ENCODE measurements at regions not wholly inside any gene's neighbourhood (a gene's known extent, or its start where the extent isn't known, plus 50 kb on each side); places are given as distances from the start of the nearest gene placed in this dataset.
"Not testable (repeated sequence)": the region's sequence is repeated elsewhere in the genome, so short reads cannot be mapped to it uniquely, and the experiment has no call there.

- DNase-seq (ENCODE audit: low read depth in 4 of 4, low spot score in 3 of 4), result not testable (repeated sequence)
Measured at GRCh38 chr15:83335542-83335941, 51.1 kb upstream of the BNC1 start.

GRCh38 chr15:83339396-83339795, 54.9 kb upstream of the BNC1 start:
- no peak for DNase-seq (ENCODE audit: low read depth in 4 of 4, low spot score in 3 of 4)

GRCh38 chr15:83340087-83340486, 55.6 kb upstream of the BNC1 start:
- no peak for DNase-seq (ENCODE audit: low read depth in 4 of 4, low spot score in 3 of 4)

GRCh38 chr15:83346342-83346741, 61.9 kb upstream of the BNC1 start:
- no peak for DNase-seq (ENCODE audit: low read depth in 4 of 4, low spot score in 3 of 4)

GRCh38 chr15:83352119-83352518, 67.7 kb upstream of the BNC1 start:
- DNase-seq (ENCODE audit: low read depth in 4 of 4, low spot score in 3 of 4), result no peak

- no peak for DNase-seq (ENCODE audit: low read depth in 4 of 4, low spot score in 3 of 4)
Measured at GRCh38 chr15:83356501-83357399, 72.3 kb upstream of the BNC1 start.

- no peak for DNase-seq (ENCODE audit: low read depth in 4 of 4, low spot score in 3 of 4)
Measured at GRCh38 chr15:83358972-83359564, 74.6 kb upstream of the BNC1 start.

GRCh38 chr15:83362706-83363105, 78.2 kb upstream of the BNC1 start:
- no peak for DNase-seq (ENCODE audit: low read depth in 4 of 4, low spot score in 3 of 4)

GRCh38 chr15:83364501-83364900, 80.0 kb upstream of the BNC1 start:
- DNase-seq (ENCODE audit: low read depth in 4 of 4, low spot score in 3 of 4), result no peak

- peak in 1 of 4 donors; percentile 6 for DNase-seq (ENCODE audit: low read depth in 4 of 4, low spot score in 3 of 4)
Measured at GRCh38 chr15:83365370-83365938, 81.0 kb upstream of the BNC1 start.

- no peak for DNase-seq (ENCODE audit: low read depth in 4 of 4, low spot score in 3 of 4)
Measured at GRCh38 chr15:83372434-83372891, 74.7 kb upstream of the SH3GL3 start.

GRCh38 chr15:83378921-83379578, 68.1 kb upstream of the SH3GL3 start:
- DNase-seq (ENCODE audit: low read depth in 4 of 4, low spot score in 3 of 4), result no peak

GRCh38 chr15:83379579-83379959, 67.6 kb upstream of the SH3GL3 start:
- no peak for DNase-seq (ENCODE audit: low read depth in 4 of 4, low spot score in 3 of 4)

GRCh38 chr15:83380059-83380458, 67.1 kb upstream of the SH3GL3 start:
- DNase-seq (ENCODE audit: low read depth in 4 of 4, low spot score in 3 of 4), result no peak

GRCh38 chr15:83380682-83381081, 66.5 kb upstream of the SH3GL3 start:
- DNase-seq (ENCODE audit: low read depth in 4 of 4, low spot score in 3 of 4), result peak in 1 of 4 donors; percentile 15

GRCh38 chr15:83383608-83384139, 63.5 kb upstream of the SH3GL3 start:
- not testable (repeated sequence) for DNase-seq (ENCODE audit: low read depth in 4 of 4, low spot score in 3 of 4)

- no peak for DNase-seq (ENCODE audit: low read depth in 4 of 4, low spot score in 3 of 4)
Measured at GRCh38 chr15:83396101-83396500, 51.0 kb upstream of the SH3GL3 start.
